ENCODE measurements at regions not wholly inside any gene's neighbourhood (a gene's known extent, or its start where the extent isn't known, plus 50 kb on each side); places are given as distances from the start of the nearest gene placed in this dataset.

DNA sequence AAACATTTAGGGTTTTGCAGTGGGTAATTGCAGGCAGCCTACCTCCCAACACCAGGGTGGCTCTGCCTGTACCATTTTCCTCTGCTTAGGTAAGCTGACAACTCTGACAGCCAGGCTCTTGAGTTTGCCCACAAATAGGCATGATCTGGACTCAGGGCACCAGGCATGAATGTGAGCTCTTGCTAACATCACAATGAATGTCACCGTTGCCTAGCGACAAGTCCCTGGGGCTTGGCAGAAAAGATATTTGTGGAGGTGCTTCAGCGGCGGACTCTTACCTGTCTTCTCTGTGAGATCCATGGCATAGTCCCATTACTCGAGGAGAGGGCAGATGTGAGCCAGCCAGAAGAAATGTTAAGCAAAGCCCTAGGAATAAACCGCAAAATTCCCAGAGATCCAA is 677.5 kb upstream of the TSPY4 start:
- no peaks in the 10 kb centered on the region for H3F3A ChIP-seq (replicated peaks; ENCODE audit: low read depth)
- no peak overlapping the region for H3K27ac ChIP-seq (ENCODE audit: low read depth)
- H3K4me2 ChIP-seq = no peak overlapping the region
- ATAC-seq = no peak
- no peaks in the 10 kb centered on the region for H3K79me2 ChIP-seq (replicated peaks; ENCODE audit: insufficient read depth)
- Mint-ChIP-seq H3K4me1 (no peaks in the 10 kb centered on the region), H3K9me3 (peaks cover 93% of the 10 kb centered on the region), H3K36me3 (ENCODE audit: low read depth) (peaks cover 5% of the 10 kb centered on the region; the same call in 1 of the 3 replicates), H3K27ac (no peak overlapping the region), H3K4me3 (no peak overlapping the region), H3K27me3 (ENCODE audit: insufficient read depth, low read depth, poor library complexity) (peaks cover 1% of the 10 kb centered on the region)
- H3K27me3 ChIP-seq (ENCODE audit: insufficient read depth) = no peaks in the 10 kb centered on the region
- DNase-seq (ENCODE audit: low spot score) = no peak
- H3K36me3 ChIP-seq (ENCODE audit: insufficient read depth) = no peaks in the 10 kb centered on the region
- no peak overlapping the region for H2AFZ ChIP-seq
- no peaks in the 10 kb centered on the region for H3K4me1 ChIP-seq (ENCODE audit: insufficient read depth)
- H3K9me2 ChIP-seq (ENCODE audit: insufficient read depth) = no peaks in the 10 kb centered on the region
- TF ChIP-seq ZNF331 (CRISPR knock-in tag; IDR thresholded peaks at IDR 0.05; ENCODE audit: low read depth) (no peak), POLR2AphosphoS5 (IDR thresholded peaks at IDR 0.05; ENCODE audit: low read depth) (no peak)
- TF ChIP-seq, protein P1, sequence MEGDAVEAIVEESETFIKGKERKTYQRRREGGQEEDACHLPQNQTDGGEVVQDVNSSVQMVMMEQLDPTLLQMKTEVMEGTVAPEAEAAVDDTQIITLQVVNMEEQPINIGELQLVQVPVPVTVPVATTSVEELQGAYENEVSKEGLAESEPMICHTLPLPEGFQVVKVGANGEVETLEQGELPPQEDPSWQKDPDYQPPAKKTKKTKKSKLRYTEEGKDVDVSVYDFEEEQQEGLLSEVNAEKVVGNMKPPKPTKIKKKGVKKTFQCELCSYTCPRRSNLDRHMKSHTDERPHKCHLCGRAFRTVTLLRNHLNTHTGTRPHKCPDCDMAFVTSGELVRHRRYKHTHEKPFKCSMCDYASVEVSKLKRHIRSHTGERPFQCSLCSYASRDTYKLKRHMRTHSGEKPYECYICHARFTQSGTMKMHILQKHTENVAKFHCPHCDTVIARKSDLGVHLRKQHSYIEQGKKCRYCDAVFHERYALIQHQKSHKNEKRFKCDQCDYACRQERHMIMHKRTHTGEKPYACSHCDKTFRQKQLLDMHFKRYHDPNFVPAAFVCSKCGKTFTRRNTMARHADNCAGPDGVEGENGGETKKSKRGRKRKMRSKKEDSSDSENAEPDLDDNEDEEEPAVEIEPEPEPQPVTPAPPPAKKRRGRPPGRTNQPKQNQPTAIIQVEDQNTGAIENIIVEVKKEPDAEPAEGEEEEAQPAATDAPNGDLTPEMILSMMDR (conservative IDR thresholded peaks at IDR 0.05; ENCODE audit: low read depth in 2 of 2) = no peak
- H3K4me3 ChIP-seq = no peak overlapping the region
- H4K20me1 ChIP-seq (replicated peaks; ENCODE audit: insufficient read depth) = no peaks in the 10 kb centered on the region

DNA sequence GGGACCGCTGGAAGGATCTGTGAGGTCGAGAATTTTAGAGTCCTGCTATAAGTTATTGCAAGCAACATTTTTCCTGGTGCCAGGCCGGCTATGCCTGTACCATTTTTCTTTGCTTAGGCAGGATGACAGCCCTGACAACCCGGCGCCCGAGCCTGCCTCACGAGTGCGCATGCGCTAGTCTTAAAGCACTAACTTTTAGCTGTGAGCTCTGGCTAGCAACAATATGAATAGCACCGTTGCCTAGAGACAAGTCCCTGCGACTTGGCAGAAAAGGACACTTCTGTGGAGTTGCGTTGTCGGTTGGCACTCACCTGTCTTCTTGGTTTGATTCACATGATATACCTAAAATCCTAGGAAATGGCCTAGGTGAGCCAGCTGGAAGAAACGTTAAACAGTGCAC is 663.4 kb upstream of the TSPY4 start:
- Mint-ChIP-seq H3K4me3 (no peak overlapping the region), H3K36me3 (ENCODE audit: low read depth) (peaks cover 5% of the 10 kb centered on the region; the same call in 2 of the 3 replicates), H3K9me3 (peaks cover 93% of the 10 kb centered on the region), H3K27me3 (ENCODE audit: insufficient read depth, low read depth, poor library complexity) (no peaks in the 10 kb centered on the region), H3K27ac (no peak overlapping the region), H3K4me1 (no peaks in the 10 kb centered on the region)
- ATAC-seq (no peak), DNase-seq (ENCODE audit: low spot score) (no peak)
- H3K4me1 ChIP-seq (ENCODE audit: insufficient read depth) = no peaks in the 10 kb centered on the region
- H3K4me2 ChIP-seq = no peak overlapping the region
- H2AFZ ChIP-seq = no peak overlapping the region
- H3K79me2 ChIP-seq (replicated peaks; ENCODE audit: insufficient read depth) = no peaks in the 10 kb centered on the region
- H3K27me3 ChIP-seq (ENCODE audit: insufficient read depth) = no peaks in the 10 kb centered on the region
- H3K27ac ChIP-seq (ENCODE audit: low read depth) = no peak overlapping the region
- no peaks in the 10 kb centered on the region for H3K9me2 ChIP-seq (ENCODE audit: insufficient read depth)
- H3K4me3 ChIP-seq = no peak overlapping the region
- H3K36me3 ChIP-seq (ENCODE audit: insufficient read depth) = no peaks in the 10 kb centered on the region
- H3F3A ChIP-seq (replicated peaks; ENCODE audit: low read depth) = no peaks in the 10 kb centered on the region
- H4K20me1 ChIP-seq (replicated peaks; ENCODE audit: insufficient read depth) = no peaks in the 10 kb centered on the region
- TF ChIP-seq, protein P1 (conservative IDR thresholded peaks at IDR 0.05; ENCODE audit: low read depth in 2 of 2) = no peak
- TF ChIP-seq, protein P2, sequence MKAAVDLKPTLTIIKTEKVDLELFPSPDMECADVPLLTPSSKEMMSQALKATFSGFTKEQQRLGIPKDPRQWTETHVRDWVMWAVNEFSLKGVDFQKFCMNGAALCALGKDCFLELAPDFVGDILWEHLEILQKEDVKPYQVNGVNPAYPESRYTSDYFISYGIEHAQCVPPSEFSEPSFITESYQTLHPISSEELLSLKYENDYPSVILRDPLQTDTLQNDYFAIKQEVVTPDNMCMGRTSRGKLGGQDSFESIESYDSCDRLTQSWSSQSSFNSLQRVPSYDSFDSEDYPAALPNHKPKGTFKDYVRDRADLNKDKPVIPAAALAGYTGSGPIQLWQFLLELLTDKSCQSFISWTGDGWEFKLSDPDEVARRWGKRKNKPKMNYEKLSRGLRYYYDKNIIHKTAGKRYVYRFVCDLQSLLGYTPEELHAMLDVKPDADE (IDR thresholded peaks at IDR 0.05) = no peak
- no peak for TF ChIP-seq EZH2phosphoT487 (IDR thresholded peaks at IDR 0.05; ENCODE audit: unreplicated experiment)
- TF ChIP-seq, protein P3, sequence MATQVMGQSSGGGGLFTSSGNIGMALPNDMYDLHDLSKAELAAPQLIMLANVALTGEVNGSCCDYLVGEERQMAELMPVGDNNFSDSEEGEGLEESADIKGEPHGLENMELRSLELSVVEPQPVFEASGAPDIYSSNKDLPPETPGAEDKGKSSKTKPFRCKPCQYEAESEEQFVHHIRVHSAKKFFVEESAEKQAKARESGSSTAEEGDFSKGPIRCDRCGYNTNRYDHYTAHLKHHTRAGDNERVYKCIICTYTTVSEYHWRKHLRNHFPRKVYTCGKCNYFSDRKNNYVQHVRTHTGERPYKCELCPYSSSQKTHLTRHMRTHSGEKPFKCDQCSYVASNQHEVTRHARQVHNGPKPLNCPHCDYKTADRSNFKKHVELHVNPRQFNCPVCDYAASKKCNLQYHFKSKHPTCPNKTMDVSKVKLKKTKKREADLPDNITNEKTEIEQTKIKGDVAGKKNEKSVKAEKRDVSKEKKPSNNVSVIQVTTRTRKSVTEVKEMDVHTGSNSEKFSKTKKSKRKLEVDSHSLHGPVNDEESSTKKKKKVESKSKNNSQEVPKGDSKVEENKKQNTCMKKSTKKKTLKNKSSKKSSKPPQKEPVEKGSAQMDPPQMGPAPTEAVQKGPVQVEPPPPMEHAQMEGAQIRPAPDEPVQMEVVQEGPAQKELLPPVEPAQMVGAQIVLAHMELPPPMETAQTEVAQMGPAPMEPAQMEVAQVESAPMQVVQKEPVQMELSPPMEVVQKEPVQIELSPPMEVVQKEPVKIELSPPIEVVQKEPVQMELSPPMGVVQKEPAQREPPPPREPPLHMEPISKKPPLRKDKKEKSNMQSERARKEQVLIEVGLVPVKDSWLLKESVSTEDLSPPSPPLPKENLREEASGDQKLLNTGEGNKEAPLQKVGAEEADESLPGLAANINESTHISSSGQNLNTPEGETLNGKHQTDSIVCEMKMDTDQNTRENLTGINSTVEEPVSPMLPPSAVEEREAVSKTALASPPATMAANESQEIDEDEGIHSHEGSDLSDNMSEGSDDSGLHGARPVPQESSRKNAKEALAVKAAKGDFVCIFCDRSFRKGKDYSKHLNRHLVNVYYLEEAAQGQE (IDR thresholded peaks at IDR 0.05; ENCODE audit: unreplicated experiment) = no peak
- TF ChIP-seq NANOG (IDR thresholded peaks at IDR 0.05; ENCODE audit: borderline replicate concordance) = no peak
- TF ChIP-seq ZNF114 (CRISPR knock-in tag; IDR thresholded peaks at IDR 0.05) = no peak
- no peak for TF ChIP-seq JUNB (IDR thresholded peaks at IDR 0.05; ENCODE audit: unreplicated experiment)
